ENCODE measurements at regions not wholly inside any gene's neighbourhood (a gene's known extent, or its start where the extent isn't known, plus 50 kb on each side); places are given as distances from the start of the nearest gene placed in this dataset.

DNA sequence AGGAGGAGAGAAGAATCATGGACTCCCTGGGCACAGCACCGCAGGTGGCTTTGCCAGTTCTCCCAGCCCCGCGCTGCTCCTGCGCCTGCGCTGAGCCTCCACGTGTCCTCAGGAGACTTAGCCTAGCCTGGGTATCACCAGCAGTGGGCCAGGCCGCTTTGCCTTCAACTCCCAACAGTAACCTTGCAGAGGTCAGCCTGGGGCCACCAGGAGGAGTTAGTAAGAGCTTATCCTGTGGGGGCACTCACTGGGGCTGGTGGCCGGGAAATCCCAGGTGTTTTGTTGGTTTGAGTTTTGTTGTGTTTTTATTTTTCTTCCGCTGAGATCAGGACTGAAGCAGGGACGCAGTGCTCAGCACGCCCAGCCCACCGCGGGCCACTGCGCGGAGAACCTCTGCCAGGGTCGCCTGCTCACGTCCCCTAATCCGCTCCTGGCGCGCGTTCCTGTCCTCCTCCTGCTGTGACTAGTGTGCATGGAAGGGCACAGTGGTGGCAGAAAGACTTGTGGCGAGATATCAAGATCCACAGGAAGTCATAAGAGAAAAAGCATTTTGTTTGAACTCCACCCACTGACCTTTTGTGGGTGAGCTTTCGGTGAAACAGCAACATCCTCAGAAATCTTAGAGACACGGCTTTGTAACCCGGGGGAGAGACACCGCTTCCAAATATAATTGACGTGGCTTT lies 207.4 kb upstream of the RFC3 start:
- no peak overlapping the region for H3K27ac ChIP-seq
- no peak for TF ChIP-seq ZFX (IDR thresholded peaks at IDR 0.05)
- no peak for TF ChIP-seq CTCF (conservative IDR thresholded peaks at IDR 0.05)

GRCh38 chr13:33611121-33611805 lies 206.7 kb upstream of the RFC3 start:
- H3K27ac ChIP-seq, result no peak overlapping the region
- no peak for TF ChIP-seq CTCF (conservative IDR thresholded peaks at IDR 0.05)
- no peak for TF ChIP-seq ZFX (IDR thresholded peaks at IDR 0.05)

DNA sequence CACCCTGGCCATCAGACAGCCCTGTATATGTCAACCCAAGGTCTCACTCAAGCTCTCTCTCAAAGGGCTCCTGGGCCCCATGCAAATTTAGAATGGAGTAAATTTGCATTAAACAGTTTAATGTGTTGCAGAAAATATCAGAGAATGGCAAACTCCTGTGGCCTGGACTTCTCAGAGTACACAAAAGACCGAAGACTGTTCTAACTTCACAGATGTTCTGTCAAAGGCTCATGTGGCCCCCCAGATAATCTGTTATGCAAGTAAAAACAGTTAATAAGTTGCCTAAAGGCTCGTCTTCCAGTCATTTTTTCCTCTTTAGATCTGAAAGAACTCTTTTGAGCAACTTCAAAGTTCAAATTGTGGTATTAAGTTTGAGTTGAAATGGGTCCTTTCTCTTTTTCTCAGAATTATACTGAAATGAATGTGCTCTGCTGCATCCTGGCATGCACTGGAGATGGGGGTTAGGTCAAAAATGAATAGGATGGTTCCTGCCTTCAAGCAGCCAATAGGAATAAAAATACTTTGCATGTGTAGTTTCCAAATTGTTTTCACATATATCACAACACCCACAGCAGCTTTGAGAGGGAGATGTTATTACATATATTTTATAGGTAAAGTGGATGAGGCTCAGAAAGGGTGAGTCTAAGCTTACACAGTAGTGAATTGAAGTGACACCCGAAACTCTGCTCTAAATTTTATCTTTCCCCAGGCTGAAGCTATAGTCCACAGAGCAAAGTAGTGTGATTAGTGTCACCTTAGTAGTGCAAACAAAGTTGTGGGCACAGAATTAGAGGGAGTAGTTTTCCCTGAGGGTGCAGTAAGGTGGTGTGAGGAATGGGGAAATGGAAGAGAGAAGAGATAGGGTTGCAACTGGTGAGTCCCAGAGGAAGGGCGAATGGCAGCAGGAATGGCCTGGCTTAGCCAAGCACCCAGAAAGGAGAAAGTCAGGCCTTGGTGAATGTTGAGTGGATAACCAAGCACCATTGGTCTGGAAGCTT lies 205.0 kb upstream of the RFC3 start:
- no peak for TF ChIP-seq CTCF (conservative IDR thresholded peaks at IDR 0.05)
- no peak for TF ChIP-seq ZFX (IDR thresholded peaks at IDR 0.05)
- H3K27ac ChIP-seq, result no peak overlapping the region

GRCh38 chr13:33615436-33615835 lies 202.5 kb upstream of the RFC3 start:
- TF ChIP-seq ZFX (IDR thresholded peaks at IDR 0.05), result no peak
- no peak for TF ChIP-seq CTCF (conservative IDR thresholded peaks at IDR 0.05)
- no peak overlapping the region for H3K27ac ChIP-seq

DNA sequence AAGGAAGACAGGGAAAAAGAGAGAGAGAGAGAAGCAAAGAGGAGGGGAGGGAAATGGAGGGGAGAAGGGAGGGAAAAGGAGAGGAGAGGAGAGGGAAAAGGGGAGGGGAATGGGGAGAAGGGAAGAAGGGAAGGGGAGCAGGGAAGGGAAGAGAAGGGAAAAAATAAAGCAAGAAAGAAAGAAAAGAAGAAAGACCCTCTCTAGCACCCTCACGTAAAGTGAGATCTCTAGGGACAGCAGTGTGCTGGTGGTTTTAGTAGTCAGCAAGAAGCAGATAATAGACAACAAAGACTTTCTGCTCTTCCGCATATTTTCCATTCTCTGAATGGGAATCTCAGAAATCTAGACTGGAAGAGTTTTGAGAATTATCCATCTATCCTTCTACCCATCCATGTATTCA lies 201.8 kb upstream of the RFC3 start:
- TF ChIP-seq CTCF (conservative IDR thresholded peaks at IDR 0.05), result no peak
- TF ChIP-seq ZFX (IDR thresholded peaks at IDR 0.05), result no peak
- no peak overlapping the region for H3K27ac ChIP-seq

GRCh38 chr13:33617055-33617454 lies 200.9 kb upstream of the RFC3 start:
- no peak overlapping the region for H3K27ac ChIP-seq
- TF ChIP-seq CTCF (conservative IDR thresholded peaks at IDR 0.05) (no peak), ZFX (IDR thresholded peaks at IDR 0.05) (no peak)

Data from C4-2B (cell line).